Spleen (tissue), 3 donors: ENCODE measurements at regions not wholly inside any gene's neighbourhood (a gene's known extent, or its start where the extent isn't known, plus 50 kb on each side); places are given as distances from the start of the nearest gene placed in this dataset.

Experiments
- POLR2A ChIP-seq, 3 donors: fragments of 450-650 bp; IDR thresholded peaks; one replicate each; pipeline ENCODE4 v1.5.1; 2017; ENCODE audit warnings: antibody characterized with exemption in 3 of 3, mild to moderate bottlenecking in 1 of 3
- POLR2AphosphoS5 ChIP-seq, 3 donors: sonication (generic); formaldehyde crosslinking; IDR thresholded peaks; one replicate each; pipeline ENCODE4 v1.5.1; 2017; ENCODE audit warnings: antibody characterized with exemption in 3 of 3

GRCh38 chr9:110110154-110110553 lies 97.8 kb downstream of the C9orf152 start:
- TF ChIP-seq POLR2AphosphoS5 (IDR thresholded peaks at IDR 0.05) (no peak), POLR2A (IDR thresholded peaks at IDR 0.05) (no peak)
